ENCODE measurements at regions not wholly inside any gene's neighbourhood (a gene's known extent, or its start where the extent isn't known, plus 50 kb on each side); places are given as distances from the start of the nearest gene placed in this dataset.
"Not testable (repeated sequence)": the region's sequence is repeated elsewhere in the genome, so short reads cannot be mapped to it uniquely, and the experiment has no call there.

- H3K4me3 ChIP-seq: no peak overlapping the region
- H3K9me3 ChIP-seq: no peaks in the 10 kb centered on the region
- ATAC-seq (ENCODE audit: insufficient number of reproducible peaks, low FRiP score, low read depth) (no peak), DNase-seq (ENCODE audit: low spot score) (no peak)
- TF ChIP-seq CTCF (IDR thresholded peaks at IDR 0.05): no peak
- H3K27ac ChIP-seq: no peak overlapping the region
- no peaks in the 10 kb centered on the region for H3K36me3 ChIP-seq
- H3K4me1 ChIP-seq (ENCODE audit: control insufficient read depth in 1 of 2, low read depth in 2 of 2): no peaks in the 10 kb centered on the region
- H3K27me3 ChIP-seq (replicated peaks; ENCODE audit: insufficient read depth): no peaks in the 10 kb centered on the region
Measured at GRCh38 chr7:106560482-106560881, 100.5 kb downstream of the CCDC71L start.

- not testable (repeated sequence) for H3K9me3 ChIP-seq
Measured at GRCh38 chr7:106556244-106556643, 104.7 kb downstream of the CCDC71L start.

GRCh38 chr7:106554623-106555022, 106.3 kb downstream of the CCDC71L start:
- not testable (repeated sequence) for H3K4me3 ChIP-seq; DNase-seq (ENCODE audit: low spot score); H3K27me3 ChIP-seq (replicated peaks; ENCODE audit: insufficient read depth); H3K36me3 ChIP-seq; ATAC-seq (ENCODE audit: insufficient number of reproducible peaks, low FRiP score, low read depth); H3K27ac ChIP-seq; H3K4me1 ChIP-seq (ENCODE audit: control insufficient read depth in 1 of 2, low read depth in 2 of 2); H3K9me3 ChIP-seq

More at GRCh38 chr7:106556244-106556643, 104.7 kb downstream of the CCDC71L start:
- not testable (repeated sequence) for ATAC-seq (ENCODE audit: insufficient number of reproducible peaks, low FRiP score, low read depth); H3K4me3 ChIP-seq; H3K36me3 ChIP-seq; H3K27me3 ChIP-seq (replicated peaks; ENCODE audit: insufficient read depth); DNase-seq (ENCODE audit: low spot score); H3K4me1 ChIP-seq (ENCODE audit: control insufficient read depth in 1 of 2, low read depth in 2 of 2); H3K27ac ChIP-seq

- no peak for TF ChIP-seq CTCF (IDR thresholded peaks at IDR 0.05)
- ATAC-seq (ENCODE audit: insufficient number of reproducible peaks, low FRiP score, low read depth) (no peak), DNase-seq (ENCODE audit: low spot score) (no peak)
- Histone ChIP-seq H3K27ac (no peak overlapping the region), H3K36me3 (no peaks in the 10 kb centered on the region), H3K4me3 (no peak overlapping the region), H3K4me1 (ENCODE audit: control insufficient read depth in 1 of 2, low read depth in 2 of 2) (no peaks in the 10 kb centered on the region), H3K27me3 (replicated peaks; ENCODE audit: insufficient read depth) (no peaks in the 10 kb centered on the region), H3K9me3 (no peaks in the 10 kb centered on the region)
Measured at GRCh38 chr7:106553446-106553836, 107.5 kb downstream of the CCDC71L start.

- DNase-seq (ENCODE audit: low spot score) (no peak), ATAC-seq (ENCODE audit: insufficient number of reproducible peaks, low FRiP score, low read depth) (no peak)
- Histone ChIP-seq H3K4me3 (no peak overlapping the region), H3K36me3 (no peaks in the 10 kb centered on the region), H3K9me3 (no peaks in the 10 kb centered on the region), H3K27ac (peak overlapping the region in 1 of 2 donors; percentile 21), H3K4me1 (ENCODE audit: control insufficient read depth in 1 of 2, low read depth in 2 of 2) (no peaks in the 10 kb centered on the region), H3K27me3 (replicated peaks; ENCODE audit: insufficient read depth) (no peaks in the 10 kb centered on the region)
- TF ChIP-seq CTCF (IDR thresholded peaks at IDR 0.05): no peak
Measured at GRCh38 chr7:106552645-106553445, 108.1 kb downstream of the CCDC71L start.

- no peak overlapping the region for H3K27ac ChIP-seq
- DNase-seq (ENCODE audit: low spot score) (no peak), ATAC-seq (ENCODE audit: insufficient number of reproducible peaks, low FRiP score, low read depth) (no peak)
- H3K9me3 ChIP-seq: no peaks in the 10 kb centered on the region
- no peaks in the 10 kb centered on the region for H3K27me3 ChIP-seq (replicated peaks; ENCODE audit: insufficient read depth)
- H3K36me3 ChIP-seq: no peaks in the 10 kb centered on the region
- H3K4me1 ChIP-seq (ENCODE audit: control insufficient read depth in 1 of 2, low read depth in 2 of 2): no peaks in the 10 kb centered on the region
- no peak overlapping the region for H3K4me3 ChIP-seq
- TF ChIP-seq CTCF (IDR thresholded peaks at IDR 0.05): no peak
Measured at GRCh38 chr7:106551936-106552335, 109.0 kb downstream of the CCDC71L start.

Data from thoracic aorta (tissue), 2 donors.